IPS DF 4.7 (cell line): ENCODE measurements at regions not wholly inside any gene's neighbourhood (a gene's known extent, or its start where the extent isn't known, plus 50 kb on each side); places are given as distances from the start of the nearest gene placed in this dataset.

Source experiments
- DNase-seq: peaks from one replicate; pipeline ENCODE4 v3.0.0-alpha.2; 2013; ENCODE audit warnings: low spot score; ENCODE audit errors: extremely low read depth

DNA sequence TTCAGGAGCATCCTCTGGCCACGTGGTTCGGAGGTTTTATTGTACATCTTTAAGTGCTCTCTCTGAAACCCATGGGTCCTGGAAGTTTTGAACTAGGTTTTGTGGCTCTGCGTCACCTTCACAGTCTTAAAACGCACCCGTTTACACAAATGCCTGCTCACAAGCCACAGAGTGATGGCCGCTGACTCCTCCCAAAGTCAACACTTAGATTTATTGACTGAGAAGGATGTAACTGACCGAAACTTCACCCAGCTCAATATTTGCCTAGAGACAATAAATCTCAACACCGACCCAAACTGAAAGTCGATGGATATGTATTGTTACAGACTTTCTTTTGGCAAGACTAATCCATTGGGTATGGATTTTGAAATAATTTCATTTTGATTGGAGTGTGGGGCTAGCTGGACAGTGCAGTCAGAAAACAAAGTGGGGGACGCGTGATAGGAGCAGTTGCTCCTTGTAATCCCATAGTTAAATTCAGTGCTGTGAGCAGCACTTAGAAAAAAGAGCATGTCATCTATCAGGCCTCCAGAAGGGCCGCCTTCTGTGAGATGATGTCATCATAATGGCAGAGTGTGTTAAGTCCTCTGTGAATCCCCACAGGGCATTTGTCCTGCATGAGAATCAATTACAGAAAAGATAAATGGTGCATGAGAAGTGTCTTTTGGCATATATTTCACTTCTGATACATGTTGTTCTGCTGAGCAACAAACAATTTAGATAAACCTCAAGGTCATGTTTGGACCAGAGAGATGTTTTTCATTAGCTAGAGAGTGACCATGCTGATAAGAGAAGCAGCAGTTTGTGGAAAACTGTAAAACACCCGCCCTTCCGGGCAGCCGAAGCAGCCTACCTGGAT lies 183.7 kb downstream of the INO80D start:
- DNase-seq, result no peak

DNA sequence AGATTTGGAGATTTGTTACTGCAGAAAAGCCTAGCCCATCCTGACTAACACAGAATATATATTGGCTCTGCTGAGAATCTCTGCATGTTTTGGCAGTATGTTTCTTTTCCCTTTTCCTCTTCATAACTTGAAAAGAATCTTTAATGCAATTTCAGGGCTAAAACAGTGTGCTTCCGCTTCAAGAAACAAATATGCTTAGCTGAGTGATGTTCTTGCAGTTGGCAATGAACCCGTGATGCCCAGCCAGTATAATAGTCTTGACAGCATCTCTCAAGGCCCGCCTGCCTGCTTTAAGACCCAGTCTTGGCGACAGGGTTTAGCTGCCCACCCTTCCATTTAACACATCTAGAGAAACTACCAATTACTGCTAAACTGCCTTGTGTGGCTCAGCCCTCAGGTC lies 184.5 kb downstream of the INO80D start:
- DNase-seq, result no peak

DNA sequence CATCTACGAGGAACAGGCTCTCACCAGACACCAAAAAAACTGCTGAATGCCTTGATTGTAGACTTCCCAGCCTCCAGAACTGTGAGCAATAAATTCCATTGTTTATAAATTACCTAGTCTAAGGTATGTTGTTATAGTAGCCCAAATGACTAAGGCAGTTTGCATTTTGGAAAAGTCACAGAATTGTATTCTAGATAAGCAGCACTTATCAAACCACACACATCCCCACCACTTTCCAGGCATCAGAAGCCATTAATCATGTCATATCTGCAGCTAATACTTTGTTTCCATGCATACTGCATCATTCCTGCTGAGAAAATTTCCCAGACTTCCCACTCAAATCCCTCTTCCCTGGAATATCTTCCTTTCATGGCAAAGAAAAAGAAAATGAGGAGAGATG lies 187.2 kb downstream of the INO80D start:
- DNase-seq, result no peak

DNA sequence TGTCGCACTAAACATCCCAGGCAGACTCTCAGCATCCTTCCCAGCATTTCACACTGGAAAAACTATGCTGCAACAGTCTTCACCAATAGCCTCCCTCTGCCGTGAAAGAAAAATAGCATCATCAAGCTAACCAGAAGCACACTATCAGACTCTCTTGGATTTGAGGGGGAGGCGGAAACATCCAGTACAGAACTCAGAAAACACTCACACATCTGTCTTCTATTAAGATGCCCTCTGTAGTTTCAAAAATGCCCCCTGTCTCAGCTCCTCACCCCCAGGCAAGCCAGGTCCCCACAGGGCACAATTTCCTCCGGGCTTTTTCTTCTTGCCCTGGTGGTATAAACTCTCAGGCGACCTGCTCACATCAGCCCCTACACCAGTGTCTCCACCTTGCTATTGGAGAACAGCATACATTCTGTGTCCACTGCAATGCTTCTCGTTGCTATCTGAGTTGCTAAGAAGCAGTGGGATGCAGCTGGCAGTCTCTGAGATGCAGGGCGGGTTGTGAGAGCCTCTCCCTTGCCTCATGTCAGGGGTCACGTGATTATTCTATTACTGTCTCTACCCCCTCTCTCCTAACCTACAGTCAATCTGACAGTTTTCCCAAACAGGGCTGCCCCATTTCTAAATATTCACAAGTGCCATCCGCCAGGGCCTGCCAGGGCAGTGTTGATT lies 189.9 kb downstream of the INO80D start:
- no peak for DNase-seq

DNA sequence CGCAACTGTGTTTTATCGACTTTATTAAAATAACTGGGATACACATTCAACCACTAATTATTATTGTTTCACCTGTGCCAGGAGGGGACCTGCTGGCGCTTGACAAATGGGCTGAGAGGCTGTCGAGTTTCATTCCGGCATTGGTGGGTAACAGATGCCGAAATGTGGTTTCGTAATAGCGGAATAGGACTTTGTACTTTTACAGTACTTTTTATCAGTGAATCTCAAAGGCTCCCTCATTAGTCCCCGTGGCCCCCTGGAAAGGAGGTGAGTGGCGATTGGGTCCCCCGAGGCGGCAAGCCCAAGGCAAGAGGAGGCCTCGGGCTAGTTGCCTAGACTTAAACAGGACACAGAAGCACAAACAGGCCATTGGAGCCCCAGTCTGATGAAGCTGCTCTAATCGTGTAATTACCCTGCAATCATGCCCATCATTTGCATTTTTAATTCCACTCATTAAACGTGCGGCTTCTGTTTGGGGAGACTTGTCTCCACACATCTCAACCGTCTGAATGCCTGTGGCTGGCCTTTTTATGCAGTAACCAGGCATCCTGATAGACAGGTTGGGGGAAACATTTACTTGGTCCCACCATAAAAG lies 193.2 kb downstream of the INO80D start:
- no peak for DNase-seq

DNA sequence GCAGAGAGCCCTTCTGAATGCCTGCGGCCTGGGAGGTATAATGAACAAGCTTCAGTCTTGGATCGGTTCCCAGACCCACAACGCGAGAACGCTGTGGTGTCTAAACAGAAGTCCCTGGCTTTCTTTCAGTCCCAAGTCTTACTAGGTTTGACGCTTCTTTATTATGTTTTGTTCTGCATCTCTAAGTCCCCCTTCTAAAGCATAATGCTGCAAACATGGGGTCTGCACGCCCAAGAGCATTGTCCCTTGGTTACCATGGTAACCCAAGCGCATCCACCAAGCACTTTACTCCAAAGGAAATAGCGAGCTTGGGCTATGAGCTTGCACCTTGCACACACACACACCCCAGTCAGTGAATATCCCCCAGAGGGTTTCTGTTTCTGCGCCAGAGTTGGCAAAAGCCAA lies 193.7 kb downstream of the INO80D start:
- DNase-seq, result no peak

DNA sequence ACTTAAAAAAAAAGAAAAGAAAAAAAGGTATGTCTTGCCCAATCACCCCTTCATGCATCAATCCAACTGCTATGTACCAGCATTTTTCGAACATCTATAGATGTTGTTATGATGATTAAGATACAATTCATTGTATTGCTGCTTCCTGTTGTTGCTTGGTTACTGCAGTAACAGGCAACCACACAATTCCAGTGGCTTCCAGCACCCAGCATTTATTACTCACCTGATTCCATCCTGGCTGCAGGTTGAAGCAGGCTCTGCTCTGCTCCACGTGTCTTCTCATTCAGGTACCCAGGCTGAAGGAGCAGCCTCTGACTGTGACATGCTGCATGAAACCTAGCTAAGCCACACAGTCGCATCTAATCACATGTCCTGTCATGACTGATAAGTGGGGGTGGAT lies 196.9 kb downstream of the INO80D start:
- DNase-seq, result no peak

DNA sequence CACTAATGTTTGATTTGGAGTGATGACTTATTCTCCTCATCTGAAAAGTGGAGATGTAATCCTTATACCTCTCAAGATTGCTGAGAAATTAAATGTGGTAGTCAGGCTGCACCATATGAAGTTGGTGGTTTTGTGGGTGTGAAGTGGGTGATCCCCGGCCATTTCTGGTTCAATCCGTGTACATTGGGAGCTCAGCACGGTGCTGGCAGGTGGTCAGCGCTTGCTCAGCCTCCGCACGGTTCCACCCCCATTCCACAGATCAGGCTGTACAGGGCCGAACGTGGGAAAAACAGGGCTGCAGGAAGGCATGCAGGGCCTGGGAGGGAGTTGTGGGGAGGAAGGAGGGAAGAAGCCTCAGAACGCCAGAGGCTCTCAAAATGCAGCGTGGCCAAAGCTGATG lies 198.3 kb downstream of the INO80D start:
- DNase-seq, result no peak

DNA sequence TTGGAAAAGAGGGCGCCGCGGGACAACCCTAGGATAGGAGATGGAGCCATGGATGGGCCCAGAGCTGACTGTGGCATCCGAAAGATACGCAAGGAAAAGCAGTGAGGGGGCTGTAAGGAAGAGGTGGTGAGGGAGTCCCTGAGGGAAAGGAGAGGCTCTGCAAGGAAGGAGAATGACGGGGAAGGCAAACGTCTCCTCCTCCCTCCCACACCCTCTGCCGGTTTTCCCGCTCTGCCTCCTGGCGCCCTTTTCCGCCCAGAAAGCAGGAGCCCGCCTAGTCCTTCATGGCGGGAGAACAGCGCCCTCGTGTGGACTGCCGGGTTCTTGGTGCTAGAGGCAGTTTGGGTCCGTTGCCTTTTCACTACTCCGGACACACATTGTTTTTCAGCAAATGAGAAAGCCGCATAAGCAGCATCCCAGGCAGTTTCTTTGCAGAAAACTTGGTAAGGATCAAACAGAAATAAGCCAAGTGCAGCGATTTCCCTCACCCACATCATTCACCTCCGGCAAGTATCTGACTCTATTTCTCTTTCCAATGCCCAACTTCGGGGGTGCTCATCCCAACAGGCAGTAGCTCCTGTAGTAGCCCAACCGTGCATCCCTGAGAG lies 200.4 kb downstream of the INO80D start:
- DNase-seq, result peak; percentile 74

DNA sequence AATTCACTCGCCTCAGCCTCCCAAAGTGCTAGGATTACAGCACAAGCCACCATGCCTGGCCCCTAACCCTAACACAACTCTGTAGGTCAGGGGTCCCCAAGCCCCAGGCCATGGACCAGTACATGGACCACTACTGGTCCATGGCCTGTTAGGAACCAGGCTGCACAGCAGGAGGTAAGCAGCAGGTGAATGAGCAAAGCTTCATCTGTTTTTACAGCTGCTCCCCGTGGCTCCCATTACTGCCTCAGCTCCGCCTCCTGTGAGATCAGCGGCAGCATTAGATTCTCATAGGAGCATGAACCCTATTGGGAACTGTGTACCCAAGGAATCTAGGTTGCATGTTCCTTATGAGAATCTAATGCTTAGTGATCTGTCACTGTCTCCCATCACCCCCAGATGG lies 201.7 kb downstream of the NRP2 start:
- DNase-seq, result no peak

DNA sequence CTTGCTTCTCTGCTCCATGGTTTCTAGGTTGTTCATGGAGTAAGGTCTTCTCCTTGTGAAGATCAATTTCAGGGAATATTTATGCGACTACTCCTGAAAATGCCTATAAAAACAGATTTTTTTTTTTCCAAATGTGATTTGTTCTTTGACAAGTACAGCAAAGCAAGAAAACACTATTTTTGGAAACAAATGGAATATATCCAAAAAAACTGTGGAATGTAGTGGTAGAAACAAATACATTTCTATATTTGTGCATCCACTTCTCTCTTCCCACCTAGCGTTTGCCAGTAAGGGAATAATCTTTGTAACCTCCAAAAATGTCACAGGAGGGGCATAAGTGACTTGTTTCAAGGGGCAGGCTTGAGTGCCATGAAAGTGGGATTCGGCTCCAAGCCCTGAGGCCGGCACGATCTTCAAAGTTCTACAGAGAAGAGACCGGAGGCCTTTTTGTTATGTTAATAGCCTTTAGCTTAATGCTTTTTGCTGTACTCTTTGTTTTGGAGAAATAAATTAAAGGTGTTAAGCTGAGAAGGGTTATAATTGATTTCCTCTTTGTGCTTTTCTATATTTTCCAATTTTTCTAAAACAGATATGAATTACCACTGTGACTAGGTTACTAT lies 200.6 kb downstream of the NRP2 start:
- DNase-seq, result no peak

DNA sequence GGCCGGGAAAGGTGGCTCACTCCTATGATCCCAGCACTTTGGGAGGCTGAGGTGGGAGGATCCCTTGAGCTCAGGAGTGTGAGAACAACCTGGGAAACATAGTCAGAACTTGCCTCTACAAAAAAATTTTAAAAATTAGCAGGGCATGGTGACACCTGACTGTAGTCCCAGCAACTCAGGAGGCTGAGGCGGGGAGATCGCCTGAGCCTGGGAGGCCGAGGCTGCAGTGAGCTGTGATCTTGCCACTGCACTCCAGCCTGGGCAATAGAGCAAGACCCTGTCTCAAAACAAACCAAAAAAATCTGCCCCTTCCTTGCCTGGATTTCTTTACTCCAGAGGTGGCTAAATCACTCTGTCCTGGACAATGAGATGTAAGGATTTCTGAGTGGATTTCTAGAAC lies 197.7 kb downstream of the NRP2 start:
- no peak for DNase-seq

DNA sequence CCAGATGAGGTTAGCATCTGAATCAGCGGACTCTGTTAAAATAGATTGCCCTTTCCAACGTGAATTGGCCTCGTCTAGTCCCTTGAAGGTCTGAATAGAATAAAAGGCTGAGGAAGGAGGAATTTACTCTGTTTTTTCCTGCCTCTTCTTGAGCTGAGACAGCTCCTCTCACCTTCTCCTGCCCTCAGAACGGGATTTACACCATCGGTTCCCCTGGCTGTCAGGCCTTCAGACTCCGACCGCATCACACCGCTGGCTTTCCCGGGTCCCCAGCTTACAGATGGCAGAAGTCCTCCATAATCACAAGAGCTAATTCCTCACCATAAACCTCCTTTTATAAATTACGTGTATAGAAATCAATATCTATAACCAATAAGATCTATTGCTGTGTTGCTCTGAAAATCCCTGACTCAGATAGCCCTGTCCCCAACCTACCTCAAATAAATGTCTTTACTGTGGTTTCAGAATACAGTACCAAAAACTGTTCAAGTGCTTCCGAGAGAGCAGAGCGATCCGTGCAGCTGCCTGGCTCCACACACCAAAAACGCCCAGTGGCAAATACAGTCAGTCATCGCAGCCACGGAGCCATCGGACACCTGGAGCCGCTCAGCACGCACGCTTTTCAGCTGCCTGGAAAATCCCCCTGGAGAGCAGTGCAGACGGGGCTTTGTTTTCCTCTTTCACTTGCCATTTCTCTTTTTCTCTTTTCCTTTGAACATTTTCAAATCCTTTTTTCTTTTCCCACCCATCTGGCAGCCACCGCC lies 196.9 kb downstream of the NRP2 start:
- no peak for DNase-seq

DNA sequence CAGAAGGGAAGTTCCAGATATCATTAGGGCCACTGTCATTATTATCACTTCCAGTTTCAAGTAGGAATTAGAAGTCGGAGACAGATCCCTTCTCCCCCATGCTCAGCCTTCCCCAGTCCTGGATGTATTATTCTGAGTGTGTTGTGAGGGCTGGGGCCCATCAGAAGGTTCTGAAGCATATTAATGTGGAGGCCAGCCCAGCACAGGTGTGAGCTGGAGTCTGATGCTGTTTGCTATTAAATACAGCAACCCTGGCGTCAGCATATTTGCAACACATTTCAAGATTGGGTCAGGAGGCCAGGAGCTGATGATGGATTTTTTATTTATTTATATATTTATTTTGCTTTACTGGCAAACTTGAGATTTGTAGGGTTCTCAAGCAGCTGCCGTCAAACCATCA lies 195.2 kb downstream of the NRP2 start:
- no peak for DNase-seq

DNA sequence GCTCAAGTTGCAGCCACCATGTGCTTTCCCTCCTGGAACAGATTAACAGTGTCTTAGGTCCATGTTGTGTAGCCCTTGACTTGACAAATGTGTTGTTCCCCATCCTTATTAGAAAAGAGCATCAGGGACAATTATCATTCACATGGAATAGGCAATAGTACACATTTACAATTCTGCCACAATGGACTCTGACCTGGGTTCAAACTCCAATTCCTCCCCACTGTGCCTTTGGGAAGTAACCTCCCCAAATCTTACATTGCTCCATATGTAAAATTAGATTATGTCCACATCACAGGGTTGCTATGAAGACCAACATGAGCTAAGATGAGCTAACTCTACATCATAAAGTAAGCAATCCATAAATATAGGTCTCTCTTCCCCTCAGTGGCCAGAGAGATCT lies 193.8 kb downstream of the NRP2 start:
- no peak for DNase-seq

DNA sequence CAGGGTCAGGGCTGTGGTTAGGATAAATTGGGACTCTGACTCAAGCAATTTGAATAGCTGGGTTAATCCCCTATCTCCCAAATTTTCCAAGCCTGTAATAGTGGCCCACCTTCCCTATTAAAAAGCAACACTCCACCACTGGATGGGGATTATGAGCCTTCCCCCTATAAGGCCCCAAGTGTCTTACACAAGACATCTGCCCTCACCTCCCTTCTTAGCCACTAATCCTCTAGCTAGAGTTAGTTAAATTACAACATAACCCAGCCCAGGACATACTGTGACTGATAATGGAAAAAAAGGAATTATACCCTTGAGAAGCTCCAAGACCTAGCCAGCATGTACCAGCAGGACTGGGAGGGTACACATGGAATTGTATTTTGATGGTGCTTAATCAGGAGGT lies 190.4 kb downstream of the NRP2 start:
- no peak for DNase-seq

DNA sequence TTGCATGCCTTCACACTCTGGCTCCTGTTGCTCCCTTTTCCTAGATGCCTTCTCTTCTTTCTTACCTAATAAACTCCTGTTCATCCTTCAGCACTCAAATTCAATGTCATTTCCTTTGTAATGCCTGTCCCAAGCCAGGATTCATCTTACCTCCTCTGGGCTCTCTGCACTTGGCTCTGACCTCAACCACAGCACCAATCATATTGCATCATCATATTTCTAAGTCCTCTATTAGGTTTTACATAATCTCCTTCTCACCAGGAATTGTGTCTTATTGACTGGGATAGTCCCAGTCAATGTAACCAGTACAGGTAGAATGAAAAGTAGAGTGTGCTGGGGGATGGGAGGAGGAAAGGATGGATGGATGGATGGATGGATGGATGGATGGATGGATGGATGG lies 187.1 kb downstream of the NRP2 start:
- DNase-seq, result no peak

DNA sequence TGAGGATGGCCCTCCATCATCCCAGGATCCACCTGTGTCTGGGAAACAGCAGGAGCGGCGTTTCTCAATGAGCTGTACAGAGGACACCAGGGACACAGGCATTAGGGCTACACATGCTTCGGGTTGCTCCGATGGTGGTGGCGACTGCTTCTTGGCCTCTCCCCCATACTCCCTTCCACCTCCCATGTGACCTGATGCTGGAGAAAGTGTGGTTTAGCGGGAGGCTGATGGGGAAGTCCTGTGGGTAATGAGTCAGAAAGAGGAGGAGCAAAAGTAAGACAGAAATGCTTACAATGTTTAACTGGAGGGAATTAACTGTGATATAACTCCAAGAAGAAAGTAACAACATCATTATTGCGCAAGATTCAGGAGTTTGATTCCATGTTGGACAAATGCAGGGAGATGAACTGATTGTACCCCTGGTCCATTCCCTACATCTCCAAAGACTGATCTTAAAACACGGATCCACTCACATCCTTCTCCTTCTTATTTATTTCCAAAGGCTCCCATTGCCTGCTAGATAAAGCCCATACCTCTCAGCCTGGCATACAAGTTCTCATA lies 186.6 kb downstream of the NRP2 start:
- no peak for DNase-seq

DNA sequence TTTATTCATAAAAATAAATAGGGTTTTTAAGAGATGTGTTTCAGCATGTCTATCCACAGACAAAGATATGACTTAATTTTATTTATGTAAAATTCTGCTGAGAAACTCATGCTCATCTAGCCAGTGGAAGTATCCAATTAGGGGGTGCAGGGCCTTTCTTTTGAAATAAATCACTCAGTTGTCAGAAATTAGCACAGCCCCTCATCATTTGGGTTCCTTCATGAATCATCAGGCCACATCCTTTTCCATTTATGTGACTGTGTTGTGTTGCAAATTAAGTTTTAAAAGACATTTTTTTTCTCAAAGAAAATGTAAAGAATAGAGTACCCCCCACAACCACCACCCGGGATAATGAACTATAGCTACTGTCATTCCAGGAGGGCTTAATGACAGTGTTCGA lies 185.8 kb downstream of the NRP2 start:
- DNase-seq, result no peak

DNA sequence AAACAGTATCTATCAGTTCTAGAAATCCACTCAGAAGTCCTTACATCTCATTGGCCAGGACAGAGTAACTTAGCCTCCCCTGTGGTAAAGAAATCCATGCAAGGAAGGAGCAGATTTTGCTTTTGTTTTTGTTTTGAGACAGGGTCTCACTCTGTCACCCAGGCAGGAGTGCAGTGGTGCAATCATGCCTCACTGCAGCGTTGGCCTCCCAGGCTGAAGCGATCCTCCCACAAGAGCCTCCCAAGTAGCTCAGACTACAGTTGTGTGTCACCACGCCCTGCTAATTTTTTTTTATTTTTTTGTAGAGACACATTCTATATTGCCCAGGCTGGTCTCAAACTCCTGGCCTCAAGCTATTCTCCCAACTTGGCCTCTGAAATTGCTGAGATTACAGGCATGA lies 185.1 kb downstream of the NRP2 start:
- DNase-seq, result no peak
